CD4-positive, alpha-beta T cell treated with Interleukin-17A for 1 hour (primary cell): ENCODE measurements at regions not wholly inside any gene's neighbourhood (a gene's known extent, or its start where the extent isn't known, plus 50 kb on each side); places are given as distances from the start of the nearest gene placed in this dataset.
"Not testable (repeated sequence)": the region's sequence is repeated elsewhere in the genome, so short reads cannot be mapped to it uniquely, and the experiment has no call there.

Experiments
- DNase-seq: peaks from one replicate; pipeline ENCODE4 v3.0.0-alpha.2; 2020

DNA sequence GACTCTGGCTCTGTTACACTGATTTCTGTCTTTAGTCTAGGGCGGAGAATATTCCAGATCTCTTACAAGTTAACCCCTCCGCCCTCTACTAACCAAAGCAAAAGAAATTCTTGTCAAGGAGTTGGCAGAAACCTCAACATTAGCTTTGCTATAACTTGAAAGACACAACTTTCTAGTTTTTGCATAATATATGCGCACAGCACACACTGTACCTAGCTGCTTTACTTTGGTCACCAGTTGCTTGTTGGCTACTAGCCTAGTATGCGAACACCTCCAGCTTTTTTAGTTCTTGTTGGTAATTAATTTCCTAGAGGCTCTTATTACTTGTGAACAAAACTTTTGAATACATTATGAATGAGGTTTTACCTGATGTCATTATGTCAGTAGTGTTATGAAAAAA is 348.8 kb upstream of the C2CD4B start:
- no peak for DNase-seq

DNA sequence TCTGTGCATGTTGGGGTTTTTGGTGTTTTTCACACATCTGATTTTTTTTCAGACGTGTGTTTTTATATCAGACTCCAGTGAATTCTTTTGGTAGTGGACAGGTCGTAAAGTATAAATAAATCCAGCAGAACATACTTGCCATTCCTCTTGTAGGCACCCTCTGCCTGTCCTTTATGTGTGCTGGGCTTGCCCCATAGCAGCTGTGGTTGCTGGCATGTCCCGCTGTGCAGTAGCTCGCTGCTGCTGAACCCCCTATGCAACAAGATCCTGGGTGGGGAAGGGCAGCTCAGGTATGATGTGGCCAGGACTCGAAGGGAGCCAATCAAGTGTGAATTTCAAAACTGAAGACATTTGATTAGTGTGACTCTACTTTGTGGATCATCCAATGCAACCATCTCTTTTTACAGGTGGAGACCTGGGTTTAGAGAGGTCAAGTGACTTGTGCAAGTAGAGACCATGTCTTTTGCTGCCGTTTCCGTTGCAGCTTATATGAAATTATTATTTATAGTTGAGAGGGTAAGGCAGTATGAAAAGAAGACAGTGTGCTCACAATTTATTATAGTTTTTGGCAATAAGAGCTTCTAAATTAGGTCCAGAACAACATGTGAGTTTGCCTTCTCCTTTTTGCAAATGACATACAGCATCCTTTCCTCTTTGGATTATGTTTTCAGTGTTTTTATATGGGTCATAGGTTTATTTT is 350.8 kb upstream of the C2CD4B start:
- DNase-seq, result no peak

DNA sequence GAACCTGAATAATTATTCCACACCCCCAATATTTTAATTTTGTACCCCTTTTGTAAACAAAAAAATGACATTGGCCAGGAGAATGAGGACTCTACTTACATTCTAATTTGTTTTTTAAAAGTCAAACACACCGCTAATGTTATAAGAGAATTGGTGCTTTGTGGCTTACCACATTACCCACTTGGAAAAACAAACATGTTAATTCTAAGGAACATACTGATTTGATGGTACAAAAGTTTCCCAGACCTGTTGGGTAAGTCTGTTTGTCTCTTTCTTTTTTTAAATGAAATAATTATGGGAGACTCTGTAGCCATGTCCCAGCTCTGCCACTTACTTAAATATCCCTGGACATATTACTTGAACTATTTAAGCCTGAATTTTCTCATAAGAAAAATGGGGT is 352.5 kb upstream of the C2CD4B start:
- no peak for DNase-seq

DNA sequence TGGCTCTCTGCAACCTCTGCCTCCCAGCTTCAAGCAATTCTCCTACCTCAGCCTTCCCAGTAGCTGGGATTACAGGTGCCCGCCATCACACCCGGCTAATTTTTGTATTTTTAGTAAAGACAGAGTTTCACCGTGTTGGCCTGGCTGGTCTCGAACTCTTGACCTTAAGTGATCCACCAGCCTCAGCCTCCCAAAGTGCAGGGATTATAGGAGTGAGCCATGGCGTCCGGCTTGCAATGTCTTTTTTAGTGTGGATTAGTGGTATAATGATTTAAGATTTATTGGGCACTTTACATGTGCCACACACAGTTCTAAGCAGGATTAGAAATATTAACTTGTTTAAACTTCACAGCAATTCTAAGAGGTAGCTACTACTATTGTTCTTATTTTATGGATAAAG is 353.6 kb upstream of the C2CD4B start:
- DNase-seq, result not testable (repeated sequence)

DNA sequence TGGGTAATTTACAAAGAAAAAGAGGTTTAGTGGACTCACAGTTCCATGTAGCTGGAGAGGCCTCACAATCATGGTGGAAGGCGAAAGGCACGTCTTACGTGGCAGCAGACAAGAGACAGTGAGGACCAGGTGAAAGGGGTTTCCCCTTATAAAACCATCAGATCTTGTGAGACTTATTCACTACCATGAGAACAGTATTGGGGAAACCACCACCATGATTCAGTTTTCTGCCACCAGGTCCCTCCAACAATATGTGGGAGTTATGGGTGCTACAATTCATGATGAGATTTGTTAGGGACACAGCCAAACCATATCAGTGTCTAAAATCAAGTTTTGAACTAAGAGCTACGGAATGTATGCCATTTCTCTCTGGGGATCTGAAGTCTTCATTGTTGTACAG is 354.8 kb upstream of the C2CD4B start:
- no peak for DNase-seq

DNA sequence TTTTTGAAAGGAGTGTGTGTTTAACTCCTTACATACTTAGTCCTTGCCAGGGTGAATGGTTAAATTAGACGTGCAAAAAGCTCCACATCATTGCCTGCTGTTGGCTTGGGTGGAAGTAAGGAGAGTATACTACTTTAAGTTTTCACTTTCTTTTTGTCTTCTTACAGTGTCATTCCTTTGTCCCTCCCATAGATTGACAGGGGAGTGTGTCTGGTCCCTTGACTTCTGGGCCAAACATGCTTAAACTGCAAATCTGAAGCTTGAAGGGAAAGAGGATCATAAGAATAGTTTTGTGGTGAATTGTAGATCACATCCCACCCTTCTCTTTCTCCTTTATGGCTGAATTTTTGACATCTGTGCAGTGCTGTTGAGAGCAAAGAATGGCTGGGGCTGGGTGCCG is 355.8 kb upstream of the C2CD4B start:
- no peak for DNase-seq

DNA sequence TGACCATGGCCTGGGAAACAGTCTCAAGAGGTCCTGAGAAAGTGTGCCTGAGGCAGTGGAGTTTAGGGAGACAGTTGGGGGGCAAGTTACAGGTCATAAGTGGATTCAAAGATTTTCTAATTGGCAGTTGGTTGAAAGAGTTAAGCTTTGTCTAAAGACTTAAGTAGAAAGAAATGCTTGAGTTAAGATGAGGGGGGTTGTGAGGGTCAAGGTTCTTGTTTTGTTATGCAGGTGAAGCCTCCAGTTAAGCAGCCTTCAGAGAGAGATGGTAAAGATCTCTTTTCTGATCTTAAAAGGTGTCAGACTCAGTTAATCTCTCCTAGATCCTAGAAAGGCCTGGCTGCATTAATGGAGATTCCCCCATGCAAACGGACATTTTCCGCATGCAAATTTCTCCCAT is 356.3 kb upstream of the C2CD4B start:
- DNase-seq, result no peak

DNA sequence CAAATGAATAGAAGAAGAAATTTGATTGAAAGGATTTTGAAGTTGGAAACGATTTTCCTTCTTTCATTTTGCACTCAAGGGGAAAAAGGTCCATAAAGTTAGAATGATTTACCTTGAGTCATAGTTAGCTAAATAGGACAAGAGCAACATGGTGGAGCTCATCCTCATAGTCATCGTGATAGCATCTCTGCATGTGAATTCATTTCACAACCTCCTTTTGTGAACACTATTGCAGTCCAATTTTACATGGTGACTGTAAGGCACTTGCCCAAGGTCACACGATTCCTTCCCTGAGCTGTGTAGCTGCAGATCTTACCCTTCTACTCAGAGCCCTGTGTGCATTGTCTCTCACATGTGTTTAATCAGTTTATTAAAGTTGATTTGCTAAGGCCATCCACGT is 359.8 kb upstream of the C2CD4B start:
- DNase-seq, result no peak

DNA sequence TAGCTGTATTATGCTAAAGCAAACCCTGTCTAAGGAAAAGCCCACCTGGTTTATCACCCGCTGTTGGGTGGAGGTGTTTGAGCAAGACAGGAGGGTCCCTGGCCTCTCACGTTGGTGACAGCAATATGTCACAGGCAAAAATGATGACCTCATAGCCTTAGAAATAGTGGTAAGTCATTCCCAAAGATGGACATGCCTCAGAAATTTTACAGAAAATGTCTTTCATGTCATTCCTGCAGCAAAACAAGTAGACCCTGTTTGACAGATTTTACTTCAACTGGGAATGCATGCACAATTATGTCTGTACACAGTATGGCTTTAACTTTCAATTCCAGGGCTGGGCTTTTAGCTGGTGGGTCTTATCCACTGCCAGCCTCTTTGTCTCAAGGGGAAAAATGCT is 362.3 kb upstream of the C2CD4B start:
- no peak for DNase-seq

DNA sequence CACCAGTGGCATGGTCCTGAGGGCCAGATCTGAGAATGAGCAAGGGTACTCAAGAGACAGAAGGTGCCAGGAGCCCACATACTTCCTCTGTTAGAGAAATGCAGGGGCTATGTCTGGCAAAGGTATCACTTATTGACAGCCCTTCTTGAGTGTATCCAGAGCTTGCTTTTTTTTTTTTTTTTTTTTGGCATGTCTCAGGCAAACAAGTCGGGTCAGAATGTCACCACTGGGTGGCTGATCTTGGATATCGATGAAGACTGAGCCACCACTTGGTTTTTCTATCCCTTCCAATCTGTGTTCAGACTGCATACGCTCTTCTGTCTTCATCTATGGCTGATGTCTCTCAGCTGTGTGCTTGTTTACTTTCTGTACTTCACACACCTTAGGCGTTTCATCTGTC is 363.4 kb upstream of the C2CD4B start:
- no peak for DNase-seq

DNA sequence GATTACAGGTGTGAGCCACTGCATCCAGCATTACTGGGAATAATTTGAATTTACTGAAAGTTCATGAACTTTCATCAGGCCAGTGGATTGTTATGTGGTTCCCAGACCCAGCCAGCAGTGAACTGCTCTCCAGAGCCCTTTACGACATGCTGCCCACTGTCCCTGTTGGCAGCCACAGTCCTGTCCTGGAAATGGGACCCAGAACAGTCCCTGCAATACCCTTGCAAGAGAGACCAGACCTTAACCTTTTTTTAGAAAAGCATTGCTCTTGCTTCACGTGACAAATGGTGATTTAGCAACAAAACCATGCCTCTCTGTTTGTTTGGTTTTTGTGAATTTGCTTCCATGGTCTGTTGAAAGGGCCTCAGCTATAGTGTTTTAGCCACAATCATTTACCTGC is 367.3 kb upstream of the C2CD4B start:
- no peak for DNase-seq

DNA sequence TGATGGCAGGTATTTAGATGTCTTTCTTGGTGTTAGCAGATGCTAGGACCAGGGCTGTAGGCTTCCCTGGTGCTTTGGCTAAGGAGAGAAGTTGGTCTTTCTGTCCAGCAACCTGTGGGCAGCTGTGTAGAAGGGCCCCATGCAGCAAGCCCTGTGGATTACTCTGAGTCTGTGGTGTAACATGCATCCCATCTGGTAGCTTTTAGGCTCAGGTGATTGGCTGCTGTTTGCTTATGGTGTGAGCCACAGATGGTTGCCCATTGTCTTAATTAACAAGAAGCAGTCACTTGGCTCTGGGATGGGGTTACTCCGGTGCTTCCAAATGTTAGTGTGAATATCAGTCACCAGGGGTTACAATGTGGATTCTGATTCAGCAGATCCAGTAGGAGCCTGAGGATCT is 368.6 kb upstream of the C2CD4B start:
- DNase-seq, result no peak

DNA sequence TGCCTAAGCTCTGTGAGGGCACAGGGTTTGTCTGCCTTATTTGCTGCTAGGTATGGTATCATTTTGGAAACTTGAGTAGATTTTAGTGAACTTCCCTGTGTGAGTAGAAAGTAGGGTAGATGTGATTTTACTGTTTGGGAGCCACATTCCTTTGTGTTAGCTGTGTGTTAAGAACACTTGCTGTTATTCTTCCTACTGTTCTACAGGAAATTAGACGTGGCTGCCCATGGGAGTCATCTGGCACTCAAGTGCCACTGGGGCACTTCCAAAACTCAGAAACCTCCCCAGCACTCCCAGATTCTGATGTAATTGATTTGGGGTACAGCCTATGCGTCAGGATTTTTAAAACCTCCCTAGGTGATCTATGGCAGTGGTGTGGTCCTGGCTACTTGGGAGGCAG is 369.9 kb upstream of the C2CD4B start:
- DNase-seq, result no peak

DNA sequence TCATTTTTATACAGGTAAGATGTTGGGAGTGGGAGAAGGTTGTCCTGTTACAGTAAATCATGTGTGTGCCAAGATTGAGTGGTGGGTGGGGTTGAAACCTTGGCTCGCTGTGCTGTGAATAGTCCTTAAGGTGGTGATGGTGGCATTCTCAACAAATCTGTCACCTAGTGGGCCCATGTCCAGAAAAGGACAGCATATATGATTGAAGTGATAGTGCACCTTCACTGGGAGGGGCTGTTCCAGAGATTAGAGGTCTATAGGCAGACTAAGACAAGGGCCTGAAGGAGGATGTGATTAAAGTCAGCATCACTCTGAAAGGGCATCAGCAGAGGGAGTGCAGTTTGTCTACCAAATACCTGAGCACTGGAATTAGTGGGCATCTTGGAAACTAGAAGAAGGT is 374.2 kb upstream of the C2CD4B start:
- no peak for DNase-seq

DNA sequence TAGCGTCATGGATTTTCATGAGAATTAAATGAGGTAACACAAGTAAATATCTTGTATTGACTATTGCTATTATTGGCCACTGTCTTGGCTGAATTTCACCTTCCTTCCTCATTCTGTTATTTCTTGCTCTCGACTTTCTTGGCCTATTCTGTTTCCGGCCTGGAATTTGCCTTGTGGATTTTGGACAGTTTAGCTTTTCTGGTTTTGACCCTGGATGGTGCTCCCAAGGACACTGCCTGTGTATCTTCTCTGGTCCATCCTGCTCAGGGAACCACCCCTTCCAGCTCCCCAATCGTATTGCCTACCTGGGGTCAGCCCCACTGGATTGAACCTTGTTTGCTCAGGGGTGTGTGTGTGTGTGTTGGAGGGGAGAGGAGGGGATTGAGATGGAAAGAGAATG is 376.2 kb upstream of the C2CD4B start:
- no peak for DNase-seq

DNA sequence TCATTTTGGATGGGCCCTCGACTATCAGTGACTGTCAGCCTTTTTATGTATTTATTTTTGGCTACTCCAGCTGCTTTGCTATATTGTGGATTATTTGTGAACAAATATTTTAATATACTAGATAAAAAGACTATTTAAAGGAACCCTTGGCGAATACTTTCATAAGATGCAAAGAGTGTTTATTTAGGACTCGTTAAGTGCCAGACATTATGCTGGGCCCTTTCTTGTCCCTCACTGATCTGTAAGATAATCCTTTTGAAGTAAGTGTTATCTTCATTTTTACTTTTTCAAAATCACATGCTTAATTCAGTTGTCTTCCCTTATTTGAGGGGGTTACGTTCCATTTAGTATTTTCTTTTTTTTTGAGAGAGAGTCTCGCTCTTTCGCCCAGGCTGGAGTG is 376.8 kb upstream of the C2CD4B start:
- DNase-seq, result no peak

DNA sequence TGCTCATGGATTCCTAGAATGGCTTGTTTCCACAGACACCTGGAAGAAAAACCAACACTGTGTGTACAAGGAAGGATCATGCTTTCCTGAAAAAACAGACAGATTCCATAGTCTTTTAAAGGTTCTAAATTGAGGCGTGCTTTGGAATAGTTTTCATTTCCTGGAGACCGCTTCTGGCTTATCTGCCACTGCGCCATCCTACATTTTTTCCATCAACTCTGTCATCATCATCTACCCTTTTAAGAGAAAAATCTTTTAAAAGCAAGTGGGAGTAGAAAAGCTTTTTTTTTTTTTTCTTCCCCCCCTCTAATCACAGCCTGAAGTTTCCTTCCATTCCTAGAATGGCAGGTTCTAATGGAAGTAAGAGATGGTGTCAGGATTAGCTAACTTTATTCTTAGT is 379.4 kb upstream of the C2CD4B start:
- no peak for DNase-seq

DNA sequence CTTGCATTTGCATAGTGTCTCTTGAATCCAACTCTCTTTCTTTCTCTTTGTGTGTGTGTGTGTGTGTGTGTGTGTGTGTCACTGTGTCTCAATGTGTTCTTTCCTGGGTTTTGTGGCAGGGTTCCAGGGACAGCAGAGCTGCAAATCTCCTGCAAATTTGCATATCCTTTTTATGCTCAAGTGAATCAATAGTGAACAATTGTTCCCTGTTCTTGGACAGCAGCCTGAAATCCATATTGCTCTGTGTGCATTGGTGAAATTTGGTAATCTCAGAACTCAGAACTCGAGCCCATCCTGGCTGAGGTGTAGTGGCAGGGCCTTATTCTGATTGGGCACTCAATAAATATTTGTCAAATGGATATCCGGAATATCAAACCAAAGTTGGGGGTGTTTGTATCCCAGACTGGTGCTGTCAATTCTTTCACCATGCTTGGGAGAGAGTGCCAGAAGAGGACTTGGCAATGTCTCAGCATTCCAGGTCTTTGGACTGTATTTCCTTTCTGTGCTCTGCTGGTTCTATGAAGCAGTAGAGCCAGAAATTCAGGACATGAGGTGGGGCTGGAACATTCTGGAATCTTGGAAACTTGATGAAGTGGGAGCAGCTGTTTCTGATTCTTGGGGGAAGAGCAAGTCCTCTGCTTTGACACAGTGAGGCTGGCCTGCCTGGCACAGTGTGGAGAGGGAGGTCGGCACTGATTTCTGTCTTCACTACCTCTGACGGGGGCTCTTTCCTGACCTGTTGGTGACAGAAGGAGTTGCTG is 380.6 kb upstream of the C2CD4B start:
- no peak for DNase-seq

DNA sequence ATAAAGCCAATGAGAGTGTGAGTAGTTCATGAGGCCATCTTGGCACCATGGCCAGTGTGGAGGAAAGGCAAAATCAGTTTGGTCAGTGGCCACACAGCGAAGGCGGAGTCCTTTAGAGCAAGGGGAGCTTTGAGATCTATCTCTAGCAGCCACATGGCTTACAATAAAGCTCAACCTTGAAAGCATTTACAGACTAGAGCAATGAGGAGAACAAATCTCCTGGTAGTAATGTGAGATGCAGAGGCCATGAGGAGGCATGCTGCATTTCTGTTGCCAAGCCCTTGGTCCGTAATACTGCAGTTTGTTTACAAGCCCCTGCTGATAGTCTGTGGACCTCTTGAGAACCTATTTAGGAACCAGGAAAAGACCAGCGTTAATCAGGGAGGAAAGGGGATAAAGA is 381.5 kb upstream of the C2CD4B start:
- no peak for DNase-seq

DNA sequence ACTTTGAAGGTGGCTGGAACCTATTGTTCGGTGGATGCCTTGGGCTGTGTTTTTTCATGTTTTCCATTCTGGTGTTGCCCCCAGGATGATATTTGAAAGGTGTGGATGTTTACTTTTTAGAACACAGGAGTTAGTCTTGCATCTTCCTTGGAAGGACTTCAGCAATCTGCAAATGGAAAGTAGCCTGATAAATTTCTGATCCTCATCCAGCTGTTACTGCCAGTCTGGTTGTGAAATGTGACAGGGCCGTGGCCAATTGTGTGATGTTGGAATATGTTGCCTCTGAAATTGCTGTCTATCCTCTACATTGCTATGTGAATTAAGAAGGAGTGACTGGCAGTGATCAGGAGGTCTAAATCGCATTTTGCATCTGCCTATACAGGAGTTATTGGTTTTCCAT is 382.5 kb upstream of the C2CD4B start:
- DNase-seq, result no peak

DNA sequence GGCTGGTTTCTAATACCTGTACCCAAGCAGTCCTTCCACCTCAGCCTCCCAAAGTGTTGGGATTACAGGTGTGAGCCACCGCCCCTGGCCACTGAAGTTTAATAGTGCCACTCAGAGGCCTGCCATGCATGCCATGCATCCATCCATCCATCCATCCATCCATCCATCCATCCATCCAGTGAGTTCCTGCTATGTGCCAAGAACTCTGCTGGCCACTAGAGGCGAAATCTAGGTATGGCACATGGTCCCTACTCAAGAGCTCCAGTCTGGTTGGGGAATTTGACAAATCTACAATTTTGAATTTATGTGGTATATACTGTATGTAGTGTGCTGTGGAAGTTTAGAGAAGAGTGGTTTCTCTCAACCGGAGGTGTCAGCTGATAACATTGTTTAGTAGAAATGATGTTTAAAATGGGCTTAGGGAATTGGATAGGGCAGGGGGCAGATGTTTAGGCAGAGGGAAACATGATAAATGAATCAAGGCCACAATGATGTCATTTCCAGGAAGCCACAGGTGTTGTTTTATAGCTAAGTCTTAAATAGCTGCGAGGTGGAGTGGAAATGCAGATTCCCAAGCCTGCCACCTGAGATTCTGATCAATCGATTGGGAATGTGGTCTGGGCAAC is 384.4 kb upstream of the C2CD4B start:
- no peak for DNase-seq

DNA sequence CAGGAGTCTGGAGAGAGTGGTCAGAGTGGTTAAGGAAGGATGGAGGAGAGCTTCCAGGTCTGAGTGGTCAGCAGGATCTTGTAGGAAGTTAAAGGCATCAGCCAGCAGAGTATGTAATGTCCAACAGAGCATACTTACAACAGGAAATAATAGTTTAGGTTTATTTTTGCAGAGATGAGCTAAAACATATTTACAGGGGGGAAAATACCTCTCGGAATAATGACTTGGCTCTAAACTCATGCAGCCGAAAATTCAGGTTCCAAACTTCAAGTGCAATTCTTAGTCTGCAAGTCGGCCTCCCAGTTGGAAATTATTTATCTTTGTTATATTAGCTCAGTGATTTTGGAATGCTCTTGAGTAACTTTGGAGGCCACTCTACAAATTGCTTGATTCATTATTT is 385.0 kb upstream of the C2CD4B start:
- no peak for DNase-seq

DNA sequence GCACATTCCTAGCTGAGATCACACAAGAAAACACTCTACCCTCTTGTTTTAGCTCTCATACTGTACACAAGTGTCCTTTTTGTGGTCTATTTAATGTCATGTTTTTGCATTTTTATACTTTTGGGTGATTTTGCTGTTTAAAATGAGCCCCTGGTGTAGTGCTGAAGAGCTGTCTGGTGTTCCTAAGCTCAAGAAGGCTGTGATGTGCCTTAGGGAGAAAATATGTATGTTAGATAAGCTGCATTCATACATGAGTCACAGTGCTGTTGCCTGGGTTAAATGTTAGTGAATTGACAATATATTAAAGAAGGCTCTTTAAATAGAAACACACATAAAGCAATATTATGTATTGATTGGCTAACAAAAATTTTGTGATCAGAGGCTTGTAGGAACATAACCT is 387.4 kb upstream of the C2CD4B start:
- no peak for DNase-seq

DNA sequence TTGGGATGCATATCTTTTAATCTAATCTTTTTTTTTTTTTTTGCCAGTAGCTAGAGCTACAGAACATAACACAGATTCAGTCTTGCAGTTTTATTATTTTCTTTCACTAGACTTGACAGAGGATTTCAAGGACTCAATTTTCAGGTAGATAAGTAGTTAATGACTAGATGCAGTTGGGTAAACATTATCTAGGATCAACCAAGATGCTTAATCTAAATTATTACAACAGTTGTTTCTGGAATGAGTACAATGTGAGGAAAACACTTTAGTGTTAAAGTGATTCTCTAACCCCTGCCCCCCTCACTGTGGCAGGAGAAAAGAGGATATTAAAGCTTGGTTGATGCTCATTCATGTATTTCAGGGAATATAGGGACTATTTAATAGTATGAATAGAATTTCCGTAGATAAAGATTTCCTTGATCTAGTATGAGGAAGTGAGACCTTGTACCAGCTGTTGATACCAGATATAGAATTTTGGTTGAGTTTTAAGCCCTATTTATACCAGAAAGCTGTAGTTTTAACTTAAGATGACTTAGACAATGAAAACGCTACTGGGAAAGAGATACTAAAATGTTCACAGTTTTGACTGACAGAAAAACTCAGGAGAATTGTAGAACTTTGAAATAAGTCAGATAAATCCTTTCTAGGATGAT is 389.0 kb upstream of the C2CD4B start:
- no peak for DNase-seq
